ENCODE measurements at regions not wholly inside any gene's neighbourhood (a gene's known extent, or its start where the extent isn't known, plus 50 kb on each side); places are given as distances from the start of the nearest gene placed in this dataset.
"Not testable (repeated sequence)": the region's sequence is repeated elsewhere in the genome, so short reads cannot be mapped to it uniquely, and the experiment has no call there.

- ATAC-seq (no peak), DNase-seq (no peak)
These were observed 456.3 kb upstream of the WWC1 start for GRCh38 chr5:167835146-167835545.

DNA sequence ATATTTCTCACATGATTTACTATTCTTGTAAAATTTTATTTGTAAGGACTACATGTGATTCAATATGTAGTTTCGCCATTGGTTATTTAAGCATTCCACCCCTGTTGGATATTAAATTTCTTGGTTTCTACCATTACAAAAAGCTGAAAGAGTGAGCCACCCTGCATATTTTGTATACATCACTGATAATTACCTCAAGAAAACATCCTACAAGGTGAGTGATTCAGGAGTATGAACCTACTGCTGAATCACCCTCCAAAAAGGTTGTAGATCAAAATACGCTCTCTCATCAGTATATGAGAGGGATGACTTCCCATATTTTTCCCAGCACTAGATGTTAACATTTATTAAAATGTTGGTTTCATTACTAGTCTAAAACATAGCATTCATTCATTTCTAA is 454.3 kb upstream of the WWC1 start:
- DNase-seq (no peak), ATAC-seq (no peak)

DNA sequence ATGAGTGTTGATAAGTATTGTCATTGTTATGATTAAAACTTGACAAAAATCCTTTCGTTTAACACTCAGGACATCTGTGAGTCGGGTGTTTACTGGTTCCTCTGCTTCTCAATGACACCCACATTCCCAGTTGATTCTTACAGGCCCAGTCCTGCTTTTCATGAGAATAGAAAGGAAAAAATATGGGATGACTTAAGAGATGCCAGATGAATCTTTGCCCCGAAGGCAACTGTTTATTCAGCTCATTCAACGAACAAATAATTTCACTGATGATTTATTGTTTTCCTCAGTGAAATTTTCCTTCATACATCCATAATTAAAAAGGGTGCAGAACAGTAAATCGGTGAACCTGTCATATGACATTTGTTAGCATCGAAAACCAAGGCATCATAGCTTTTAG is 452.4 kb upstream of the WWC1 start:
- no peak for ATAC-seq

DNA sequence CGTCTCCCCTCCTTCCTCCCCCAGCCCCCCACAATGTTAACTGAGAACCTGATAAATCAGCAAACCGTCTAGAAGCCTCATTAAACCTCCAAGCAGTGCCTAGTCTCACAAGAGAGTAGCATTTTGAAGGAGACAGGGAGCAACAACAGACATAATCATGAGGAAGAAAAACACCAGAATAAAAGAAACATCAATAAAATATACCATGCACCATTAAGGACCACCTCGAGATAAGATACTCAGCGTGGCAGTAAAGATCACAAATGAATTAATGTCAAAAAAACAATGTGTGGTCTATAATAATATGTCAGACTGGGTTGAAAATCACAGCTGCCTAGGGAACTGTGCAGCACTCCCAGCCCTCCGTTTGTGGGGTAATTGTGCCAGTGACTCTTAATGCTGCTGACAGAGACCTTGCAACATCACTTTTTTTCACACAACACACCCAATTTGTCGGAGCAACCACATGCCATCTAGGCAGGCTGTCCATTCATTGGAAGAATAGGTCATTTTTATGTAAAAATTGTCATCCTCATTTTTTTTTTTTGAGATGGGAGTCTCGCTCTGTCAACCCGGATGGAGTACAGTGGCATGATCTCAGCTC is 450.8 kb upstream of the WWC1 start:
- ATAC-seq (no peak), DNase-seq (no peak)

More for the DNA sequence above, 452.4 kb upstream of the WWC1 start:
- DNase-seq: no peak

GRCh38 chr5:167843881-167844572 is 447.4 kb upstream of the WWC1 start:
- ATAC-seq (no peak), DNase-seq (no peak)

GRCh38 chr5:167845952-167846351 is 445.5 kb upstream of the WWC1 start:
- DNase-seq (no peak), ATAC-seq (no peak)

GRCh38 chr5:167849874-167850273 is 441.6 kb upstream of the WWC1 start:
- no peak for DNase-seq
- no peak for ATAC-seq

DNA sequence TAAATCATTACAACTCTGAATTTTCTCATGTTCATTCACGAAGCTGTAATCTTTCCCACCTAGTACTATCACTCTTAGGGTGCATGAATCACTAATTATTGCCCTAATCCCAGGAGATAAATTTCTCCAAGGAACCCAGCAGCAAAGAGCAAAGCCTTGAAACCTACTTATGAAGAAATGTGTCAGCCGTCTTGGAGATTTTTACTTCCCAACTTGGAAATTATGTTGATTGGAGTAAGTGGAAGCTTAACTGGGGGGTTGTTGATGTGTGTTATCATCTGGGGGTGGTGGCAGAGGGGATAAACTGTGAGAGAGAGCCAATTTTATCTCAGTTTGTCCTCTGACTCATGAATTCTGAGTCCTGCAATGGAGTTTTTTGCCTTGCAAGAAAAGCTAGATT is 440.5 kb upstream of the WWC1 start:
- no peak for ATAC-seq
- DNase-seq: no peak

- ATAC-seq (no peak), DNase-seq (no peak)
These were observed 440.0 kb upstream of the WWC1 start for GRCh38 chr5:167851416-167851815.

- ATAC-seq (no peak), DNase-seq (no peak)
These were observed 438.9 kb upstream of the WWC1 start for GRCh38 chr5:167852515-167852914.

GRCh38 chr5:167853421-167853820 is 438.0 kb upstream of the WWC1 start:
- no peak for ATAC-seq
- no peak for DNase-seq

DNA sequence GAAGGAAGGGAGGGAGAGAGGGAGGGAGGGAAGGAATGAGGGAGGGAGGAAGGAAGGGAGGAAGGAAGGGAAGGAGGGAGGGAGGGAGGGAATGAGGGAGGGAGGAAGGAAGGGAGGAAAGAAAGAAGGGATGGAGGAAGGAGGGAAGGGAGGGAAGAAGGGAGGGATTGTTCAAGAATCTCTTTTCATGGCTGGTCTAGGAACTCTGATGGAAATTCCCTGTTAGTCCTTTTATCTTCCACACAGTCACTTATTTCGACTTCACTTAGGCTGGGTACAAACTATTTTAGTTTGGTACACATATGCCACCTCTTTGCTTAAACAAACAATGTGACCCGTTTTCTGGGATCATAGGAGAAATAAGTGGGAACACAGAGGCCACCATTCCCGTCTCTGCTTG is 435.6 kb upstream of the WWC1 start:
- no peak for DNase-seq
- no peak for ATAC-seq

DNA sequence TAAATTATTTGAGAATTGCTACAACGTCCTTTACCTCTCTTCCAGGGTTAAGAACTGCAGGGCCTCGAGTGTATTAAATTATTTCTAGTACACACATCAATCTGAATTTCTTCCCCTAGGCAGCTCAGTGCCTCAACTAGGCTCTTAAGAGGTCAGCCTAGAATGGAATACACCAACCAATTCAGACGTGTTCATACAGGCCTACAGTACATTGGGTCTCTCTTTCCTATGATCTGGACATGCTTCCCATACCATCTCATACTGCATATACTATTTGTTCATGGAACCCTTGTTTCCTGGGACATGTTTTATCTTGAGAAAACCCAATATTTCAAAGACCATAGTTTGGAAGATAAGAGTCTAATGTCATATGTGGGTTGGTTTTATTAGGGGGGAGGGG is 434.1 kb upstream of the WWC1 start:
- DNase-seq (no peak), ATAC-seq (no peak)

DNA sequence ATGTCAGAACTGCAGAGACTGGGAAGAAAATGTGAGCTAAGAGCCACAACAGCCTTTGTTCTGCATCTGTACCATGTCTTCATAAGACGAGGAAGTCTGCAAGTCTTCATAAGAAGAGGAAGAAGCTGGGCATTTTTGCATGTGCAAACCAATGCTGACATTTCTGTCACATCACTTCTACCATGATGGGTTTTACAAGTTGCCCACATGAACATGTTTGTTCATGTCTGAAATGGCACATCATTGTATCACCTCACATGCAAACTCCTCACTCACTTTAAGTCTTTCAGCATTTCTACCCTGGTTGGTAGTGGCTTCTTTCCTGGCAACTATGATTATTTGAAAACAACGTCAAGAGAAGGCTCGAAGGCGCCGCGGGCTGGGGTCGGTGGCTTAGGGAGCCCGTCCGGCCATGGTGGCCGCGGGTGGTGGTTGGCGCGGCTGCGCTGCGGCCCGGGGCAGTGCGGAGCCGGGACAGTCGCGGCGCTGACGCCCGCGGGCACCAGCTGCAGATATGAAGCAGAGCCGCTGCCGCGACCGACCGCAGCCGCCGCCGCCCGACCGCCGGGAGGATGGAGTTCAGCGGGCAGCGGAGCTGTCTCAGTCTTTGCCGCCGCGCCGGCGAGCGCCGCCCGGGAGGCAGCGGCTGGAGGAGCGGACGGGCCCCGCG is 433.1 kb upstream of the WWC1 start:
- not testable (repeated sequence) for ATAC-seq

DNA sequence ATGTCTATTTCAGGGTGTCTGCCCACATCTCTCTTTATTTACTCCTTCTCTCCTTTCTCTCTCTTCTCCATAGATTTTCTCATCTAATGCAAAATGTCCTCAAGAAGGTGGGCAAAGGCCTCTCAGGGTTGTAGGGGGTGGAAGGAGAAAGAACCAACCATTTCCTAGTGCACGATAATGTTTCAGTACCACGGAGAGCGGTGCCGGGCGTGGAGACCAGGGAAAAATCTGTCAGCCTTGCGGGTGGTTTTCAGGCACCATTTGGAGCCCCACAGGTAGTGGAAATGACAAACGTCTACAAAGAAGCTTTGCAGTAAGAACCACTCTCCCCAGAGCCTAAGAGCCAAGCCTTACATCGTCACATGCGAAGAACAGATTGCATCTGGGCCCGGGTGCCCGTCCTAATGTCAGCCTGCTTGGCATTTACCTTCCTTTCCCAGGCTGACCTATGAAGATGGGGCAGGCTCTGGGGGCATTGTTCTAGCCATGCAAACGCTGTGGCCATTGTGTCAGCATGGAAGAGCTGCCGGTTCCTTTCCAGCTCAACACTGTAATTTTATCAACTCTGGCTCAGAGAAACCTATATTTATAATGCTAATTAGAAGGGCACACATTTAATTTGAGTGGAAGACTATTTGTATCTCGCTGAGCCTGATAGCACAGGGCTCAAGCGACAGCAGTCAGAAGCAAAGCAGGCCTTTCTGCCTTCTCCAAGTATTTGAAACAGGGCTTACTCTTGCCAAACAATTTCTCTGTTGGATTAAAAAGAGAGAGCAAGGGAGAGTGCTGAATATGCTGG is 430.1 kb upstream of the WWC1 start:
- no peak for ATAC-seq
- peak; percentile 2 for DNase-seq

More for the DNA sequence above, 433.1 kb upstream of the WWC1 start:
- not testable (repeated sequence) for DNase-seq

GRCh38 chr5:167861928-167862426 is 429.5 kb upstream of the WWC1 start:
- no peak for DNase-seq

GRCh38 chr5:167863883-167864282 is 427.6 kb upstream of the WWC1 start:
- no peak for ATAC-seq
- no peak for DNase-seq

More at GRCh38 chr5:167861928-167862426, 429.5 kb upstream of the WWC1 start:
- no peak for ATAC-seq

DNA sequence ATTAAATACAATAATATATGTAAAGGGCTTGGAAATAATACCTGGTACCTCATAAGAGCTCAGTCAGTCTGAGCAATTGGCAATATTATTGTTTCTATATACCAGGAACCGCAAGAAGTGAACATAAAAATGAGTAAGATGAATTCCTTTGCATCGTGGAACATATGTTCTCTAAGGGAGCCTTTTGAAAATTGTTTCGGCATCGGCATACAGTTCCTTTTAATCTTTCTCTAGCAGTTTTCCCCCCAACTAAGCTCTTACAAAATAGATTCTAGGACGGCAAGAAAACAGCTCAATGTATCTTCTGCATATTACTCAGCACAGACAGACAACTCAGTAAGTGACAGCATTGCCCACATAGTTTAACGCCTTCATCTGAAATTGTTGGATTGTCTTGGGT is 426.6 kb upstream of the WWC1 start:
- no peak for ATAC-seq

GRCh38 chr5:167866797-167867196 is 424.6 kb upstream of the WWC1 start:
- no peak for ATAC-seq
- DNase-seq: no peak

More for the DNA sequence above, 426.6 kb upstream of the WWC1 start:
- DNase-seq: no peak

GRCh38 chr5:167867281-167867680 is 424.2 kb upstream of the WWC1 start:
- DNase-seq: no peak
- no peak for ATAC-seq

GRCh38 chr5:167869125-167869524 is 422.3 kb upstream of the WWC1 start:
- DNase-seq: no peak
- no peak for ATAC-seq

DNA sequence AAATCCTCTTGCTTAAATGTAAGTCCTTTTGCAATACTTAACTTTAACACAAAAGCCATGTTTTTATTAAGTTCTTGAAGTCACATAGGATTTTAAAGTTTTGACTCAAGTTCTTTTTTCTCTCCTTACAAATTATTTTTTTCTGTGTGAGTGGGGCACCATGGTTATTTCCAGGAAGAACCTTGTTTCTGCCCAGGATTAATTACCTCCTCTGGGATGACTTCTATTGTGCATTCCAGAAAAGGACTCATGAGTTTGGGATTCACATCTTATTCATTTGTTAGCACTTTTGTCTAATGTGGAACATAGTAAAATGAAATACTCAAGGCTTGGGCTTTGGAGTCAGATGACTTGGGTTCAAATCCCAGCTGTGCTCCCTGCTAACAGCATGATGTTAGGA is 421.4 kb upstream of the WWC1 start:
- DNase-seq (no peak), ATAC-seq (no peak)

DNA sequence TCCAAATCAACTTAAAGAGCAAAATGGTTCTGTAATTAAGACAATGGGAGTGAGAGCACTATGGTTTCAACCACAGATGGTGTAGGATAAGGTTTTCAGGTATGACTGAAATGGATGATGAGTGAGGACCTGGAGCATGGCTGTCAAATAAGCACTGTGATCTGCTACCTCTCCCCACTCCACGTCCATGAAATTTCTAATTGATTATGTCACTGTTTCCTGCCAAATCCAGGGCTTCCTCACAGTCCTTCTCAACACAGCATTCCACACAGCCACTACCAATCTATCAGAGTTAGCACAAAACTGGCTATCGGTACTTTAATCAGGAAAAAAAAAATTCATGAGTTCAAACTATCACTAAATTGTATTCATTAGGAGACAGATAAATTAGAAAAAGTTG is 420.4 kb upstream of the WWC1 start:
- ATAC-seq (no peak), DNase-seq (no peak)
